ENCODE measurements at regions not wholly inside any gene's neighbourhood (a gene's known extent, or its start where the extent isn't known, plus 50 kb on each side); places are given as distances from the start of the nearest gene placed in this dataset.
"Not testable (repeated sequence)": the region's sequence is repeated elsewhere in the genome, so short reads cannot be mapped to it uniquely, and the experiment has no call there.

DNA sequence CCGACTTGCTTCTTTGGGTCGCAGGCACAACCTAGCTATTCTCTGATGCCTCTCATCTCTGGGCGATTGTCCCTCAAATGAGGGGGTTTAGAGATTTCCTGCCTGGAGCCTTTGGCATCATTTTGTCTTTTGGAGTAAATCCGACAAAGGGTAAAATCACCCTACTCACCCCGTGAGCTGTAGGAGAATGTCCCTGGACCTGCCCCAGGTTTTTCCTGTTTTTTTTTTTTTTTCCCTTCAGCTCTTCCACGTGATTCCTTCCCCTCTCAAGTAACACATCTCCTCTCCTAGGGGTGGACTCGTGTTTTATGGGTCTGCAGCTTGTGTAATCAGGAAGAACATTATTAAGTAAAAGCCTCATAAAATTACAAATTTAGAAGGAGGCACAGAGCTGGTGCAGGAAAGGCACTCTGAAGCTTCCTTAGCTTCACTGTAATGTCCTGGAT is 128.4 kb upstream of the ZNF746 start:
- Mint-ChIP-seq H3K4me3 (peak overlapping the region; percentile 82), H3K9me3 (no peaks in the 10 kb centered on the region), H3K27me3 (ENCODE audit: low read depth) (peaks cover 17% of the 10 kb centered on the region), H3K4me1 (peaks cover 16% of the 10 kb centered on the region), H3K36me3 (ENCODE audit: low read depth) (no peaks in the 10 kb centered on the region), H3K27ac (ENCODE audit: unreplicated experiment) (no peak overlapping the region)
- DNase-seq (ENCODE audit: low read depth, low spot score) = no peak
- TF ChIP-seq, protein P1, sequence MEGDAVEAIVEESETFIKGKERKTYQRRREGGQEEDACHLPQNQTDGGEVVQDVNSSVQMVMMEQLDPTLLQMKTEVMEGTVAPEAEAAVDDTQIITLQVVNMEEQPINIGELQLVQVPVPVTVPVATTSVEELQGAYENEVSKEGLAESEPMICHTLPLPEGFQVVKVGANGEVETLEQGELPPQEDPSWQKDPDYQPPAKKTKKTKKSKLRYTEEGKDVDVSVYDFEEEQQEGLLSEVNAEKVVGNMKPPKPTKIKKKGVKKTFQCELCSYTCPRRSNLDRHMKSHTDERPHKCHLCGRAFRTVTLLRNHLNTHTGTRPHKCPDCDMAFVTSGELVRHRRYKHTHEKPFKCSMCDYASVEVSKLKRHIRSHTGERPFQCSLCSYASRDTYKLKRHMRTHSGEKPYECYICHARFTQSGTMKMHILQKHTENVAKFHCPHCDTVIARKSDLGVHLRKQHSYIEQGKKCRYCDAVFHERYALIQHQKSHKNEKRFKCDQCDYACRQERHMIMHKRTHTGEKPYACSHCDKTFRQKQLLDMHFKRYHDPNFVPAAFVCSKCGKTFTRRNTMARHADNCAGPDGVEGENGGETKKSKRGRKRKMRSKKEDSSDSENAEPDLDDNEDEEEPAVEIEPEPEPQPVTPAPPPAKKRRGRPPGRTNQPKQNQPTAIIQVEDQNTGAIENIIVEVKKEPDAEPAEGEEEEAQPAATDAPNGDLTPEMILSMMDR (conservative IDR thresholded peaks at IDR 0.05) = no peak

DNA sequence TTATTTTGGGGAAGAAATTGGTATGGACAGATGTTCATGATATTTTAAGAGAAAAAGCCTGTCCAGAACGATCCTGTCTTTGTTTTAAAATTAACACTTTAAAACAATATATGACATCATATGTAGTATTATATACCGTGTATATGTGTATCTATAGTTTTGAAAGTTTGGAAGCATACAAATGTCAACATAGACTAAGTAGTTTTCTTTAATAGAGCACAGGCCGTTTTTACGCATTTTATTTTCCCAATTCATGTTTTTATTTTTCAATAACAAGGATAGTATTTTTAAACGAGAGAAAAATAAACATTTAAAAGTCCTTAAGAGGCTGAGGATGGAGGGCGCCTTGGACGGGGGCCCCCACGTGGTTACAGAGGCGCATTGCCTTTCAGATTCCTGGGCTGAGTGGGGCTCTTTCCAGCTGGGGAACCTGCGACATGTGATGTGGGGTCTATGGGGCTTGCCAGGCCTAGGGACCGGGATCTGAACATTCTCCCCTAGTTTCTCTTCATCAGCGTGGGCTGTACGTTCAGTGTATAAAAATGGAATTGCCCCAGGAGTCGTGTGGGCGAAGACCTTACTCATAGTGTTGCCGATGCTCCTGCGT is 127.8 kb upstream of the ZNF746 start:
- peaks cover 17% of the 10 kb centered on the region for H3K27me3 Mint-ChIP-seq (ENCODE audit: low read depth)
- no peaks in the 10 kb centered on the region for H3K36me3 Mint-ChIP-seq (ENCODE audit: low read depth)
- peak overlapping the region; percentile 82 for H3K4me3 Mint-ChIP-seq
- H3K27ac Mint-ChIP-seq (ENCODE audit: unreplicated experiment) = no peak overlapping the region
- peaks cover 16% of the 10 kb centered on the region for H3K4me1 Mint-ChIP-seq
- TF ChIP-seq, protein P1 (conservative IDR thresholded peaks at IDR 0.05) = peak; percentile 70
- no peaks in the 10 kb centered on the region for H3K9me3 Mint-ChIP-seq
- peak; percentile 35 for DNase-seq (ENCODE audit: low read depth, low spot score)

DNA sequence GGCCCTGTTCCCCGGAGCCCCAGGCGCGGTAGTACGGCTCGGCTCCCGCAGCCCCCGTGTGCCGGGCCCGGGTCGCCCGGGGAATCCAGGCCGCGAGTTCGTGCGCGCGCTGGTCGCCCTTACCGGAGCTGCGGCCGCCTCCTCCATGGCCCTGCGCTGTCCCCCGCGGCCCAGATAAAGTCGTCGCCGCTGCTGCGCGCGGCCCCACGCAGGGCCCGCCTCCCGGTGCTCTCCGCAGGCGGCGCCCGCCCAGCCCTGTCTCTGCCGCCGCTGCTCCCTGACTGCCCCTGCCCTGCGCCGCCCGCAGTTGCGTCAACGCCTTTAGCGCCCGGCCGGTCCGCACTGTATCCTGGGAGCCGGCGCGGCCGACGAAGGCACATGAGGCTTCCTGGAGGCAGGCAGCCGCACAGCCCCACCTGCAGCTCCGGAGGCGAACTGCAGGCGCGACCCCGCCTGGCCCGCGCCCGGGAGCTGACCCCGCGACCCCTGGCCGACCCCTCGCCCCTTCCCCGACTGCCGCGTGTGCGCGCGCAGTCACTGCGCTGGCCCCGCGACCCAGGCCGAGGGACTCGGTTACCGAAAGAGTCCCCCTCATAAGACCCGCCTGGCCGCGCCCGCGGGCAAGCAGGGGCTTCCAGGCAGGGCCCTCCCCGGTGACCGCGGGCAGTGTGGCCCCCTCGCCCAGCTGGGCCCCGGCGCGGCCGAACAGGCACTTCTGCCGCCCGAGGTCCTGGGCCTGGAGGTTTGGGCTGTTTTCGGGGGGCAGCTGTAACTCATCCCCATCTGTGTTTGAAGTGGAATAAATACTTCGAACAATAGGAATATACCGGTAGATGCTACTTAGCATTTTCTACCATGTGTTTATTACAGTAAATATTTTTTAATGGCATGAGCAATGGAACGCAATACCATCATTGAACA is 127.1 kb upstream of the ZNF746 start:
- no peak overlapping the region for H3K27ac Mint-ChIP-seq (ENCODE audit: unreplicated experiment)
- H3K9me3 Mint-ChIP-seq = no peaks in the 10 kb centered on the region
- TF ChIP-seq, protein P1 (conservative IDR thresholded peaks at IDR 0.05) = peak; percentile 88
- H3K36me3 Mint-ChIP-seq (ENCODE audit: low read depth) = no peaks in the 10 kb centered on the region
- peaks cover 17% of the 10 kb centered on the region for H3K27me3 Mint-ChIP-seq (ENCODE audit: low read depth)
- peak overlapping the region; percentile 90 for H3K4me3 Mint-ChIP-seq
- H3K4me1 Mint-ChIP-seq = peaks cover 16% of the 10 kb centered on the region
- peak; percentile 94 for DNase-seq (ENCODE audit: low read depth, low spot score)

DNA sequence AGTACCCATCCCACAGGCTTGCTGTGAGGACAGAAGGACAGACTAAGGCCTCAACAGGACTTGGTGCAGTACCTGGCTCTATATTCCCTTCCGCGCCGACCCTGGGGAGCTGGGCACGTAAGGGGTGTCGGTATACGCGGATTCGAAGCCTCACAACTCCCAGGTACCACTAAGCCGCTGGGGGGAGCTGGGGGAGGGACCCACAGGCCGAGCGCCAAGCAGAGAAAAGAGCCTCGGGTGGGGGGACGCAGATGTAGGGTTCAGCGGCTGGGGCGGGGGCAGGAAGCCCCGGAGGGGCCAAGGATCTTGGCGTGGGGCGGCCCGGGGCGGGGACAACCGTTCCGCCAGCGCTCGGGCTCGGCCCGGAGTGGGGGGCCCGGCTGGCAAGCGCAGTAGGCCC is 126.4 kb upstream of the ZNF746 start:
- Mint-ChIP-seq H3K4me1 (peaks cover 16% of the 10 kb centered on the region), H3K36me3 (ENCODE audit: low read depth) (no peaks in the 10 kb centered on the region), H3K4me3 (peak overlapping the region; percentile 95), H3K27me3 (ENCODE audit: low read depth) (peaks cover 17% of the 10 kb centered on the region), H3K27ac (ENCODE audit: unreplicated experiment) (peak overlapping the region; percentile 96), H3K9me3 (no peaks in the 10 kb centered on the region)
- DNase-seq (ENCODE audit: low read depth, low spot score) = no peak
- TF ChIP-seq, protein P1 (conservative IDR thresholded peaks at IDR 0.05) = no peak

DNA sequence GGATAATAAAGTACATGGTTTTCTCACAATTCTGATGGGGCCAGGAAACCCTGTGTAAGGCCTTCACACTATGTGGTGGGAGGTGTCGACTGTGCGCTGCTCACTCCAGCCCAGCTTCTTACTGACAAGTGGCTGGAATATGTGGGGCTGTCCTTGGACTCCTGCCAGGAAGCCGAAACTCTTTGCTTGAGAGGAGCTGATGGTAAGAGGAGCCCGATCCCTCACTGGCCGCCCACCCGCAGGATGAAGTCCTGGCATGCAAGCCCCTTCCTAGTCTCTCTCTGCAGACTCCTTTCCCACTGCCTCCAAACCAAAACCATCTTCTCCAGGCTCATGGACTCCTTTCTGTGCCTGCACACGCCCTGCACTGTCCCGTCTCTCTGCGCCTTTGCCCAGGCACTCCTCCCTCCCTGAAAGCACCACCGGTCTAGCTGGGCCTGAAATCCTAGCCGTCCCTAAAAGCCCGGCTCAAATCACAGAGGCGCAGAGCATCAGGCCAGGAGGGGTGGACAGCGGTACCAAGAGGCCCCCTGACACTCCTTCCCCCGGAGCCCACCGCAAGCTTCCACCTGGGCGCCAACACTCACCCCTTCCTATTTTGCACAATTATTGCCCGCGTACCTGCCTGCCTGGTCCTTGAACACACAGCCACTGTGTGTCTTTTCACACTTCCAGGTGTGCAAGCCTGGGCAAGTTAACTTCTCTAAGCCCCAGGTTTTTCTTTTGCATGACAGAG is 125.8 kb upstream of the ZNF746 start:
- H3K27ac Mint-ChIP-seq (ENCODE audit: unreplicated experiment) = peak overlapping the region; percentile 96
- H3K9me3 Mint-ChIP-seq = not testable (repeated sequence)

More for the DNA sequence above, 125.8 kb upstream of the ZNF746 start:
- H3K4me3 Mint-ChIP-seq = peak overlapping the region; percentile 95
- H3K36me3 Mint-ChIP-seq (ENCODE audit: low read depth); DNase-seq (ENCODE audit: low read depth, low spot score): not testable (repeated sequence)
- H3K4me1 Mint-ChIP-seq = peaks cover 16% of the 10 kb centered on the region
- peaks cover 11% of the 10 kb centered on the region for H3K27me3 Mint-ChIP-seq (ENCODE audit: low read depth)
